Left lung (tissue), 4 donors: ENCODE measurements at regions not wholly inside any gene's neighbourhood (a gene's known extent, or its start where the extent isn't known, plus 50 kb on each side); places are given as distances from the start of the nearest gene placed in this dataset.
A peak's percentile ranks its signal among the peaks of the same experiment; 100 is the strongest.
"Not testable (repeated sequence)": the region's sequence is repeated elsewhere in the genome, so short reads cannot be mapped to it uniquely, and the experiment has no call there.

ENCODE experiments used
- ATAC-seq: fragments of 200-7000 bp; cut with Tn5 transposase; one replicate; pipeline ENCODE4 v1.9.1; 2020; ENCODE audit warnings: moderate library complexity
- DNase-seq, 4 donors: peaks; one replicate each; pipeline ENCODE4 v3.0.0-alpha.2; 2013 to 2020
- H3K27ac ChIP-seq, 2 donors: fragments of 200-600 bp; sonication (generic) in 1 of 2; one replicate each; pipeline versions ENCODE4 v1.5.0 to v1.8.0; 2020 to 2021
- H3K27me3 ChIP-seq, 2 donors: fragments of 200-600 bp; sonication (generic) in 1 of 2; one replicate each; pipeline versions ENCODE4 v1.5.0 to v1.8.0; 2020 to 2021
- H3K36me3 ChIP-seq, 2 donors: fragments of 200-600 bp; sonication (generic) in 1 of 2; one replicate each; pipeline versions ENCODE4 v1.5.0 to v1.8.0; 2020 to 2021
- H3K4me1 ChIP-seq, 2 donors: fragments of 200-600 bp; one replicate each; pipeline ENCODE4 v1.8.0; 2021
- H3K4me3 ChIP-seq, 2 donors: fragments of 200-600 bp; sonication (generic) in 1 of 2; one replicate each; pipeline versions ENCODE4 v1.5.0 to v1.8.0; 2020 to 2021; ENCODE audit warnings: mild to moderate bottlenecking in 1 of 2
- H3K9me3 ChIP-seq, 2 donors: fragments of 200-600 bp; sonication (generic) in 1 of 2; one replicate each; pipeline versions ENCODE4 v1.5.0 to v1.8.0; 2020 to 2021
- CTCF ChIP-seq, 2 donors: fragments of 200-600 bp; sonication (generic) in 1 of 2; IDR thresholded peaks; one replicate each; pipeline versions ENCODE4 v1.5.0 to v1.8.0; 2021; ENCODE audit warnings: antibody characterized with exemption in 2 of 2
- intact Hi-C, 2 donors: fragments of 100-400 bp; cut with DNase I; formaldehyde crosslinking; loops; one replicate each; pipeline versions ENCODE4 v1.11.2 to v1.14.2; 2022
- donor health status: DM: no; HTN: yes; CAD: no.
- donor health status: DM: no; HTN: no; CAD: no.

GRCh38 chr3:25178672-25179071 is 249.4 kb upstream of the RARB start:
- intact Hi-C loops = no loop called here
- Histone ChIP-seq H3K9me3 (no peaks in the 10 kb centered on the region), H3K4me1 (no peaks in the 10 kb centered on the region), H3K27me3 (no peaks in the 10 kb centered on the region), H3K36me3 (no peaks in the 10 kb centered on the region), H3K4me3 (no peak overlapping the region), H3K27ac (no peak overlapping the region)
- DNase-seq = no peak
- ATAC-seq = no peak
- no peak for TF ChIP-seq CTCF (IDR thresholded peaks at IDR 0.05)

- Histone ChIP-seq H3K4me1 (no peaks in the 10 kb centered on the region), H3K4me3 (no peak overlapping the region), H3K27me3 (no peaks in the 10 kb centered on the region), H3K36me3 (no peaks in the 10 kb centered on the region), H3K27ac (no peak overlapping the region), H3K9me3 (no peaks in the 10 kb centered on the region)
- intact Hi-C loops = no loop called here
- TF ChIP-seq CTCF (IDR thresholded peaks at IDR 0.05) = no peak
- DNase-seq (no peak), ATAC-seq (no peak)
These were observed 247.0 kb upstream of the RARB start for GRCh38 chr3:25181096-25181495.

GRCh38 chr3:25182794-25183193 is 245.3 kb upstream of the RARB start:
- Histone ChIP-seq H3K4me1 (no peaks in the 10 kb centered on the region), H3K9me3 (no peaks in the 10 kb centered on the region), H3K36me3 (no peaks in the 10 kb centered on the region), H3K27me3 (no peaks in the 10 kb centered on the region), H3K4me3 (no peak overlapping the region), H3K27ac (no peak overlapping the region)
- TF ChIP-seq CTCF (IDR thresholded peaks at IDR 0.05) = no peak
- intact Hi-C loops = no loop called here
- peak in 1 of 4 donors; percentile 40 for DNase-seq
- ATAC-seq = no peak

GRCh38 chr3:25184641-25185250 is 243.3 kb upstream of the RARB start:
- ATAC-seq (no peak), DNase-seq (peak in 1 of 4 donors; percentile 18)
- no peaks in the 10 kb centered on the region for H3K4me1 ChIP-seq
- no peaks in the 10 kb centered on the region for H3K36me3 ChIP-seq
- TF ChIP-seq CTCF (IDR thresholded peaks at IDR 0.05) = no peak
- H3K4me3 ChIP-seq = no peak overlapping the region
- intact Hi-C loops = no loop called here
- H3K27ac ChIP-seq = no peak overlapping the region
- H3K9me3 ChIP-seq = no peaks in the 10 kb centered on the region
- no peaks in the 10 kb centered on the region for H3K27me3 ChIP-seq

GRCh38 chr3:25191673-25192072 is 236.4 kb upstream of the RARB start:
- TF ChIP-seq CTCF (IDR thresholded peaks at IDR 0.05) = no peak
- Histone ChIP-seq H3K27me3 (no peaks in the 10 kb centered on the region), H3K27ac (no peak overlapping the region), H3K4me3 (no peak overlapping the region), H3K9me3 (peaks cover 0 to under 1% of the 10 kb centered on the region in 2 donors), H3K36me3 (no peaks in the 10 kb centered on the region), H3K4me1 (no peaks in the 10 kb centered on the region)
- ATAC-seq = no peak
- DNase-seq = no peak
- intact Hi-C loops = no loop called here

GRCh38 chr3:25199567-25199966 is 228.5 kb upstream of the RARB start:
- H3K36me3 ChIP-seq, ATAC-seq, intact Hi-C loops: not testable (repeated sequence)

More at GRCh38 chr3:25199567-25199966, 228.5 kb upstream of the RARB start:
- H3K4me1 ChIP-seq, DNase-seq, H3K27me3 ChIP-seq, H3K4me3 ChIP-seq, H3K27ac ChIP-seq: not testable (repeated sequence)
- H3K9me3 ChIP-seq = peaks cover 0 to 29% of the 10 kb centered on the region in 2 donors
